A549 (cell line): ENCODE measurements at regions not wholly inside any gene's neighbourhood (a gene's known extent, or its start where the extent isn't known, plus 50 kb on each side); places are given as distances from the start of the nearest gene placed in this dataset.

Experiments
- RAD21 ChIP-seq, 2 experiments: fragments of >200 bp in 1 of 2; sonication (Bioruptor Twin) in 1 of 2; formaldehyde crosslinking in 1 of 2; IDR thresholded peaks in 1 of 2; conservative IDR thresholded peaks in 1 of 2; 2 replicates in 1 of 2; 3 replicates in 1 of 2; pipeline ENCODE4 v1.6.1; 2012 to 2018; ENCODE audit warnings: inconsistent platforms in 1 of 2
- TF ChIP-seq, protein P1 (sequence below): IDR thresholded peaks from 2 replicates; pipeline ENCODE4 v1.6.1; 2012
- TF ChIP-seq, protein P2 (sequence below): fragments of >200 bp; sonication (Bioruptor Twin); formaldehyde crosslinking; IDR thresholded peaks from 3 replicates; pipeline ENCODE4 v1.5.1; 2016
- TF ChIP-seq, protein P3 (sequence below): fragments of 200-600 bp; sonication (generic); IDR thresholded peaks from 2 replicates; pipeline ENCODE4 v1.6.1; 2016; ENCODE audit warnings: antibody characterized with exemption, mild to moderate bottlenecking, moderate library complexity
- TF ChIP-seq, protein P4 (sequence below): fragments of >200 bp; sonication (Bioruptor Twin); formaldehyde crosslinking; IDR thresholded peaks from 3 replicates; pipeline ENCODE4 v1.6.1; 2016

DNA sequence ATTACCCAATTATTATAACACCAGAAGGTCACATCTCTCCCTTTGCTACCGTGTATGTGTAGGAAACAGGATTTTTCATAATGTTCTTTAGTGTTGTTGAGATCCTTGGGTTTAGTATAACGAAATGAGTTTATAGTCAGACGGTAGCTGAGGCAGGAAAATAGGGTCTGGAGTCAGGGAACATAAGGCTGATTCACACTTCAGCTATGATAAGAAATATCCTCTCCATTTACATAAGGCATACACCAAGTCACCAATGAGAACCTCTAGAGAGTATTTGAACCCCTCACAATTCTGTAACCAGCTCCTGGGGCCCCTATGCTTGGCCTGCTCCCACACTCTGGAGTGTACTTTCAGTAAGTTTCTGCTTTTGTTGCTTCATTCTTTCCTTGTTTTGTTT lies 58.9 kb upstream of the ANKH start:
- TF ChIP-seq, protein P1, sequence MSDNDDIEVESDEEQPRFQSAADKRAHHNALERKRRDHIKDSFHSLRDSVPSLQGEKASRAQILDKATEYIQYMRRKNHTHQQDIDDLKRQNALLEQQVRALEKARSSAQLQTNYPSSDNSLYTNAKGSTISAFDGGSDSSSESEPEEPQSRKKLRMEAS = no peak
- TF ChIP-seq, protein P2, sequence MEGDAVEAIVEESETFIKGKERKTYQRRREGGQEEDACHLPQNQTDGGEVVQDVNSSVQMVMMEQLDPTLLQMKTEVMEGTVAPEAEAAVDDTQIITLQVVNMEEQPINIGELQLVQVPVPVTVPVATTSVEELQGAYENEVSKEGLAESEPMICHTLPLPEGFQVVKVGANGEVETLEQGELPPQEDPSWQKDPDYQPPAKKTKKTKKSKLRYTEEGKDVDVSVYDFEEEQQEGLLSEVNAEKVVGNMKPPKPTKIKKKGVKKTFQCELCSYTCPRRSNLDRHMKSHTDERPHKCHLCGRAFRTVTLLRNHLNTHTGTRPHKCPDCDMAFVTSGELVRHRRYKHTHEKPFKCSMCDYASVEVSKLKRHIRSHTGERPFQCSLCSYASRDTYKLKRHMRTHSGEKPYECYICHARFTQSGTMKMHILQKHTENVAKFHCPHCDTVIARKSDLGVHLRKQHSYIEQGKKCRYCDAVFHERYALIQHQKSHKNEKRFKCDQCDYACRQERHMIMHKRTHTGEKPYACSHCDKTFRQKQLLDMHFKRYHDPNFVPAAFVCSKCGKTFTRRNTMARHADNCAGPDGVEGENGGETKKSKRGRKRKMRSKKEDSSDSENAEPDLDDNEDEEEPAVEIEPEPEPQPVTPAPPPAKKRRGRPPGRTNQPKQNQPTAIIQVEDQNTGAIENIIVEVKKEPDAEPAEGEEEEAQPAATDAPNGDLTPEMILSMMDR = no peak
- TF ChIP-seq, protein P3, sequence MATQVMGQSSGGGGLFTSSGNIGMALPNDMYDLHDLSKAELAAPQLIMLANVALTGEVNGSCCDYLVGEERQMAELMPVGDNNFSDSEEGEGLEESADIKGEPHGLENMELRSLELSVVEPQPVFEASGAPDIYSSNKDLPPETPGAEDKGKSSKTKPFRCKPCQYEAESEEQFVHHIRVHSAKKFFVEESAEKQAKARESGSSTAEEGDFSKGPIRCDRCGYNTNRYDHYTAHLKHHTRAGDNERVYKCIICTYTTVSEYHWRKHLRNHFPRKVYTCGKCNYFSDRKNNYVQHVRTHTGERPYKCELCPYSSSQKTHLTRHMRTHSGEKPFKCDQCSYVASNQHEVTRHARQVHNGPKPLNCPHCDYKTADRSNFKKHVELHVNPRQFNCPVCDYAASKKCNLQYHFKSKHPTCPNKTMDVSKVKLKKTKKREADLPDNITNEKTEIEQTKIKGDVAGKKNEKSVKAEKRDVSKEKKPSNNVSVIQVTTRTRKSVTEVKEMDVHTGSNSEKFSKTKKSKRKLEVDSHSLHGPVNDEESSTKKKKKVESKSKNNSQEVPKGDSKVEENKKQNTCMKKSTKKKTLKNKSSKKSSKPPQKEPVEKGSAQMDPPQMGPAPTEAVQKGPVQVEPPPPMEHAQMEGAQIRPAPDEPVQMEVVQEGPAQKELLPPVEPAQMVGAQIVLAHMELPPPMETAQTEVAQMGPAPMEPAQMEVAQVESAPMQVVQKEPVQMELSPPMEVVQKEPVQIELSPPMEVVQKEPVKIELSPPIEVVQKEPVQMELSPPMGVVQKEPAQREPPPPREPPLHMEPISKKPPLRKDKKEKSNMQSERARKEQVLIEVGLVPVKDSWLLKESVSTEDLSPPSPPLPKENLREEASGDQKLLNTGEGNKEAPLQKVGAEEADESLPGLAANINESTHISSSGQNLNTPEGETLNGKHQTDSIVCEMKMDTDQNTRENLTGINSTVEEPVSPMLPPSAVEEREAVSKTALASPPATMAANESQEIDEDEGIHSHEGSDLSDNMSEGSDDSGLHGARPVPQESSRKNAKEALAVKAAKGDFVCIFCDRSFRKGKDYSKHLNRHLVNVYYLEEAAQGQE = no peak
- TF ChIP-seq, protein P4, sequence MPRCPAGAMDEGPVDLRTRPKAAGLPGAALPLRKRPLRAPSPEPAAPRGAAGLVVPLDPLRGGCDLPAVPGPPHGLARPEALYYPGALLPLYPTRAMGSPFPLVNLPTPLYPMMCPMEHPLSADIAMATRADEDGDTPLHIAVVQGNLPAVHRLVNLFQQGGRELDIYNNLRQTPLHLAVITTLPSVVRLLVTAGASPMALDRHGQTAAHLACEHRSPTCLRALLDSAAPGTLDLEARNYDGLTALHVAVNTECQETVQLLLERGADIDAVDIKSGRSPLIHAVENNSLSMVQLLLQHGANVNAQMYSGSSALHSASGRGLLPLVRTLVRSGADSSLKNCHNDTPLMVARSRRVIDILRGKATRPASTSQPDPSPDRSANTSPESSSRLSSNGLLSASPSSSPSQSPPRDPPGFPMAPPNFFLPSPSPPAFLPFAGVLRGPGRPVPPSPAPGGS = no peak
- no peak for TF ChIP-seq RAD21 (conservative IDR thresholded peaks at IDR 0.05 in 1 of 2, IDR thresholded peaks at IDR 0.05 in 1 of 2)
